ENCODE measurements at regions not wholly inside any gene's neighbourhood (a gene's known extent, or its start where the extent isn't known, plus 50 kb on each side); places are given as distances from the start of the nearest gene placed in this dataset.
"Not testable (repeated sequence)": the region's sequence is repeated elsewhere in the genome, so short reads cannot be mapped to it uniquely, and the experiment has no call there.

DNA sequence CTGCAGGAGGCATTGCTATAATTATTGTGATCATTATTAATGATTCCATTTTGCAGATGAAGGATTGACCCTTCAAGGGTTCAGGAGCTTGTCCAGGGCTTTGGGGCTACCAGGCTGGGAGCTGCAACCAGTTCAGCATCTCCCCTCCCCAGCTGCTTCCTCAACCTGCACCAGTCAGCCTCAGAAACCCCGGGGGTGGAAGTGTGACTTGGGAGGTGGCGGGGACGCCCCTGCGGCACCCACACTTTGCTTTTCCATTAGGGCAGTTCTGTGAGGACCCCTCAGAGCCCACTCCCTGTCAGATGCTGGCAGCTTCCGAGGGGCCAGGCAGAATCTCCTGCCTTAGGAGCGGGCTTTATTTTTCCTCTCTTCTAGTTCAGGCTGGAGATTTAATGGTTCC lies 85.6 kb downstream of the OLFM1 start:
- DNase-seq (ENCODE audit: low spot score) (no peak), ATAC-seq (no peak)

DNA sequence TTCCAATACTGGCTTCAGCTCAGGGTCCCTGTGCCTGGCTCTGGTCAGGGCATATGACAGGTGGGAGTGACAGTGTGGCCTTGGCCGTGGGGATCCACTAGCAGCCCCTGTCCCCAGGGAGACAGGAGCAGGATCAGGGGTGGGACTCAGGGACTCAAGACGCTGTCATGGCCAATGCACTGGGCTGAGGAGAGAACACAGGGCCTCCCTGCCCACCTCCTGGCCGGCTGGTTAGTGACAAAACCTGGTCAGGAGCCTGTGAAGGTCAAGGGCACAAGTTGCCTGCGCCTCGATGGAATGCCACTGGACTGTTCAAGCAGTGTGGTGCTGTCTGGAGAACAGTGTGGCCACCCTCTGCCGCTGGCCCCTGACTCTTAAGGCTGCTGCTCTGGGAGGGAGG lies 86.8 kb downstream of the OLFM1 start:
- ATAC-seq (no peak), DNase-seq (ENCODE audit: low spot score) (no peak)

- ATAC-seq (no peak), DNase-seq (ENCODE audit: low spot score) (no peak)
Measured at GRCh38 chr9:135174981-135175380, 87.5 kb downstream of the OLFM1 start.

- ATAC-seq = no peak
- DNase-seq (ENCODE audit: low spot score) = no peak
Measured at GRCh38 chr9:135176284-135176683, 88.8 kb downstream of the OLFM1 start.

DNA sequence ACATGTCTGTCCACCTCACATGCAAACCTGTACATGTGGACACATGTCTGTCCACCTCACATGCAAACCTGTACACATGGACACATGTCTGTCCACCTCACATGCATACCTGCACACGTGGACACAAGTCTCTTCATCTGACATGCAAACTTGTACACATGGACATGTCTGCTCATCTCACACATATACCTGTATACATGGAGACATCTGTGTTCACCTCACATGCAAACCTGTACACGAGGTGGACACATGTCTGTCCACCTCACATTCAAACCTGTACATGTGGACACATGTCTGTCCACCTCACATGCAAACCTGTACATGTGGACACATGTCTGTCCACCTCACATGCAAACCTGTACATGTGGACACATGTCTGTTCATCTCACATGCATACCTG lies 90.1 kb downstream of the OLFM1 start:
- not testable (repeated sequence) for DNase-seq (ENCODE audit: low spot score); ATAC-seq

DNA sequence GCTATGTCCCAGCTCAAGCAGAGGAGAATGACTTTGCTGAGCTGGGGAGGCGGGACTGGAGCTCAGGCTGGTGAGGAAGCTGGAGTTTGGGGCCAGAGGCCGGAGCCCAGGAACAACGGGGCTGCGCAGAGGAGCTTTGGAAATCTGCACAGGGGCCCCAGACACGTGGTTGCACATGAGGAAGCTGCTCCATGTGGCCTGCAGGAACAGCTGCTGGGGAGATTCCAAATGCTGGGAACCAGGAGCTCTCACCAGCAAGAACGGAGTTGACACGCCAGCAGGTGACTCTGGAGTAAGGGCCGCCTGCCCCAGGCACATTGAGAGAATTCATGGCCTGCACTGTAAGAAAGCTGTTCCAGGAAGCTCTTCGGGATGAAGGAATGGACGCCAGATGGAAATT lies 91.0 kb downstream of the OLFM1 start:
- ATAC-seq (no peak), DNase-seq (ENCODE audit: low spot score) (no peak)

GRCh38 chr9:135179041-135179440 lies 91.6 kb downstream of the OLFM1 start:
- no peak for ATAC-seq
- DNase-seq (ENCODE audit: low spot score) = no peak

DNA sequence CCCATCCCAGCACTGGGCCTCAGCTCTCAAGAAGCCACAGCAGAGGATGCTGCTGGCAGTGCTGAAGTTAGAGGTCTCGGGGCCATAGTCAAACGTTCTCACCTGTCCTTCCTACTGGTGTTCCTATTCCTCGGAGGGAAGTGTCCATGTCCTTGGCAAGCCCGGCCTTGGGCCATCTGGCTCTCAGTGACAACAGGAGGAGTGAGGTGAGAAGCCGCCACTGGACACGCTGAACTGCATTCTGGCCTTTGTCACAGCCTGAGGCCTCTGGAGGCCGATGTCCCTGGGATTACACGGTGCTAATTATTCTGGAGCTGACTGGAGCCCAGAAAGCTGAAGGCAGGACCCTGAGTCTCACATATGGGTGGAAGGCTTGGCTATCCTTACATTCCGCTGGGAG lies 92.5 kb downstream of the OLFM1 start:
- no peak for DNase-seq (ENCODE audit: low spot score)

GRCh38 chr9:135180586-135180985 lies 93.1 kb downstream of the OLFM1 start:
- DNase-seq (ENCODE audit: low spot score) (no peak), ATAC-seq (no peak)

More for the DNA sequence above, 92.5 kb downstream of the OLFM1 start:
- no peak for ATAC-seq

GRCh38 chr9:135181336-135181735 lies 93.9 kb downstream of the OLFM1 start:
- ATAC-seq = no peak
- no peak for DNase-seq (ENCODE audit: low spot score)

- ATAC-seq; DNase-seq (ENCODE audit: low spot score): not testable (repeated sequence)
Measured at GRCh38 chr9:135181841-135182240, 94.4 kb downstream of the OLFM1 start.

DNA sequence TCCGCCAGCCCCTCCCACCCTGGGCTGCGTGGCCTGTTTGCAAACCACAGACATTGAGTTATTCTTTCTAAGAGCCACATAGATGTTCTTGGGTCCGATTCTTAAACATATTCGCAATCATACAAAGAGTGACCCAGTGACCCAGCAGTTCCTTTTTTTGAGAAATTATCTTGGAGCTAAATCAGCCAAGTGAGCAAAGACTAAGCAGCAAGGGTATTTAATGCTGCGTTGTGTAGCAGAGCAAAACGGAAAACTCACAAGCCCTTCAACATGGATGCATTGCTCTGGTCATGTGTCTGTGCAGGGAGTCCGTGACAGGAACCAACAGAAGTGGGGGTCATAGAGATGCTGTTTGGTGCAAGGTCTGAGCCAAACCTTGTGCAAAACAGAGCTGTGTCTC lies 95.6 kb downstream of the OLFM1 start:
- DNase-seq (ENCODE audit: low spot score) (no peak), ATAC-seq (no peak)

DNA sequence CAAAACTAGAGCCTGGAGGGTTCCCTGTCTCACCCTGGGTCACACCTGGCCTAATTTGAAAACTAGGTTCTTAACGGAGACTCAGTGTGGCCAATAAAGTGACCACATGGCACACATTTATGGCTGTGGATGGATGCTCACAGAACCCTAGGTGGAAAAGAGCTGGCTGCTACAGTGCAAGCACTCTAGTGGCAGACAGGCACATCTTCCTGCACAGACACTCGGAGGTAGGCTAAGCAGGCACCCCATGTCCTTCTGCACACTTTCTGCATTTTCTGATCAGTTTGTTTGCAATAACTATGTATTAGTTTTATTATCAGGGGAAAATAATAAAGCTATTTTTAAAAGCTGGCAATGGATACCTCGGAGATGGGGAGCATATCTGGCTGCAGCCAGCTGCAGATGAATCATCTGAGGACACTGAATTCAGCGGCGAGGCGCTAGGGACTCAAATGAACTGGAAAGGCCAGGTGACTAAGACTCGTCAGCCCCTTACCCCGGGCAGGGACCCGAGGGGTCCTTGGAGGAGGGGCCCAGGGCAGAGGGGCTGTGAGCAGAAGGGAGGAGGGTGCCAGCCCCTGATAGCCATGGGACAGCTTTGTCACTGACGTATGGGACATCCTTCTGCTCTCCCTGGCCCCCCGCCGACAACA lies 96.2 kb downstream of the OLFM1 start:
- ATAC-seq = no peak
- DNase-seq (ENCODE audit: low spot score) = no peak

GRCh38 chr9:135184181-135185053 lies 96.9 kb downstream of the OLFM1 start:
- no peak for ATAC-seq
- DNase-seq (ENCODE audit: low spot score) = no peak

- no peak for DNase-seq (ENCODE audit: low spot score)
- ATAC-seq = no peak
Measured at GRCh38 chr9:135185060-135185459, 97.6 kb downstream of the OLFM1 start.

DNA sequence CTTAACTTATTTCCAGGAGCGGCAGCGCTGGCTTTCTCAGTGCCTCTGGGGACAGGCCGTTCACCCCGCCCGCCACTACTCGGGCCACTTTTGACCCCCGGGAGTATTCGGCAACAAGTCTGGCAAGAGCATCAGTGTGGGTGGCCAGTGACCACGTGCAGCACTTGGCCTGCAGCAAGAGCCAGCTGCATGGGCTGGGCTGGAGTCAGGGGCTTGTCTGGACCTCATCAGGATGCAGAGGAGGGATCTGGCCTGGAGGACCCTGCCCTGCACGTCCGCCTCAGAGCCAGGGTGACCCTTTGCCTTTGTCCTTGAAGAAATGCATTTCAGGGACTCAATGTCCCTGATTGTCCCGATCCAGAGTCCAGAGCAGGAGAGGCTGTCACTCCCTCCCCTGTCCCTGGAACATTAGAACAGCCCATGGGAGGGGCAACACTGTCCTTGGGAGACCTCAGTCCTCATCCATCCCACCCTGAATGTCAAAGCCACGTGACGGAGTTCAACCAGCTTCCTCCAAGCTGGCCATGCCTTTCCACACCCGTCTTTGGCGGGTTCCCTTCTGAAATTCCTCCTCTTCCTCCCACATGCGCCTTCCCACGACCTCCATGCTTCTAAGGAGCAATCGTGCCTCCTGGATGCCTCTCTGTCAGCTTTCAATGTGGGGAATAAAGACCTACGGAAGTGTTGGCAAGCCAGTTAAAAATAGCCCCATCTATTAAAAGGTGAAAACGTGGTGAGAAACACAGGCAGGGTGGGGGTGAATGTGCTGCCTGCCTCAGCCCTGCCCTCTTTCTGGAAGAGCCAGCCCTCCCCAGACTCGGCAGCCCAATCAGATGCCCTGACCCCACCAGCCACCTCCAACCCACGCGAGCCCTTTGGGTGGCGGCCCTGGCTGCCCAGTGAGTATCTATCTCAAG lies 99.0 kb downstream of the OLFM1 start:
- DNase-seq (ENCODE audit: low spot score) (no peak), ATAC-seq (peak; percentile 42)

DNA sequence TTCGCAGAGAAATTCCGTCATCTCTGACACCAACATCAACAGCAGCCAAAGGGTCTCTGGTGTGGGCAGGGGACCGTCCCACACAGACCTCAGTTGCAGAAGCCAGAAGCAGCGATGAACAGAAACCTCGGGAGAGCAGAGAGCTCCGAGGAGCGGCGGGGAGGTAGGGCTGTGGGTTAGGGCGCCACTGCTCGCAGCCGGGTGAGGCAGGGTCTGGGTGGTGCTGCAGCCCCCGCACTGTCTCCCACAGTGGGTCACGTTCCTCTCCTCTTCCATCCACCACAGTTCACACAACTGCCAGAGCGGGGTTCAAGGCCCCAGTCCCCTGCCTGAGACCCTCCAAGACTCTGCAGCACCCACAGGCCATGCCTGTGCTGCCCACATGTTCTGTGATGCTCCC lies 99.9 kb downstream of the OLFM1 start:
- no peak for DNase-seq (ENCODE audit: low spot score)
- no peak for ATAC-seq

DNA sequence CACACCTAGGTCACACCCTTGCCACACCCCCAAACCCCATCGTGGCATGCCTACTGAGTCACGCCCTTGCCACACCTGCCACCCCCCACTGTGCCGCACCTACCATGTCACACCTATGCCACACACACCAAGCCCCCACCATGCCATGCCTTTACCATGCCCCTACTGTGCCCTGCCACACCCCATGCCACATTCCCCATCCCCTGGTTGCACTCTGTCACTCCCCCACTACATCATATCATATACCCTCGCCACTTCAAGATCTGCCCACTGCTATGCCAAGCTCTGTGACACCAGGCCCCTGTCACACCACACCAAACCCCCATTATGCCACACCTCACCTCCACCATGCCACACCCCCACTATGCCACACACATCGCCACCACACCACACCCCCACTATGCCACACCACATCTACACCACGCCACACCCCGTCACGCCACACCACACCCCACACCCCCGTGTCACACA lies 101.2 kb downstream of the OLFM1 start:
- no peak for DNase-seq (ENCODE audit: low spot score)
- no peak for ATAC-seq

- DNase-seq (ENCODE audit: low spot score) (no peak), ATAC-seq (no peak)
Measured at GRCh38 chr9:135189497-135189896, 102.0 kb downstream of the OLFM1 start.

DNA sequence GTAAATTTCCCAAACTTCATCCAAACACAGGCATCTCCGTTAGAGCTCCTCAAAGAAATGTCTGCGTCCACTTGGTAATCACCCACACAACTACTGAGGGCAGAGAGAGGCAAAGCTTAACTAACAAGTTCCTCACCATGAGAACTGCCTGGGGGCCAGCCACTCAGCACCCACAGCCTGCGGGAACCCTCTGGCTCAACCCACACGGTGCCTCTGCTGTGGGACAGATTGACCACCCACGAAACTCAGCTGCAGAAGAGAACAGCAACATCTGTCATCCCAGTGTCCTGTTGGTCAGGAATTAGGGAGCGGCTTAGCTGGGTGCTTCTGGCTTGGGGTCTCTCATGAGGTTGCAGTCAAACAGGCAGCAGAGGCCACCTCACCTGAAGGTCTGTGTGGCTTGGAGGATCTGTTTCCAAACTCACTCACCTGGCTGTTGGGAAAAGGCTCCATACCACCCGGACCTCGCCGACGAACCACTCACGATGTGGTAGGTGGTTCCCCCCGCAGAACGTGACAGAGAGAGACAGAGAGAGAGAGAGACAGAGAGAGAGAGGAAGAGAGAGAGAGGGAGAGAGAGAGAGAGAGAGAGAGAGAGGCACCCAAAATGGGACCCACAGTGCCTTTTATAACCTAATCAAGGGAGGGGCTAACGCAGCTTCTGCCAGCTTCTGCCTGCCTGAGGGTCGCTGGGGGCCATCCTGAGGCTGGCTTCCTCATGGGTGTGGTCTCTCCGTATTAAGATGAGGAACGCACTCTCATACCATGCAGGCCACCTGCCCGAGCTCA lies 103.5 kb downstream of the OLFM1 start:
- DNase-seq (ENCODE audit: low spot score) (no peak), ATAC-seq (no peak)

Measured in left lobe of liver (tissue), 2 donors.